AG10803 (cell line): ENCODE measurements at regions not wholly inside any gene's neighbourhood (a gene's known extent, or its start where the extent isn't known, plus 50 kb on each side); places are given as distances from the start of the nearest gene placed in this dataset.

ENCODE experiments used
- DNase-seq: peaks from one replicate; pipeline ENCODE4 v3.0.0; 2010; ENCODE audit warnings: low read depth
- H3K4me3 ChIP-seq: 2 replicates; pipeline ENCODE4 v1.5.1; 2011; ENCODE audit warnings: mild to moderate bottlenecking, low read length, control low read depth
- TF ChIP-seq, protein P1 (sequence below): conservative IDR thresholded peaks from 2 replicates; pipeline ENCODE4 v1.5.1; 2011; ENCODE audit warnings: mild to moderate bottlenecking, low read length, control low read depth, inconsistent platforms

DNA sequence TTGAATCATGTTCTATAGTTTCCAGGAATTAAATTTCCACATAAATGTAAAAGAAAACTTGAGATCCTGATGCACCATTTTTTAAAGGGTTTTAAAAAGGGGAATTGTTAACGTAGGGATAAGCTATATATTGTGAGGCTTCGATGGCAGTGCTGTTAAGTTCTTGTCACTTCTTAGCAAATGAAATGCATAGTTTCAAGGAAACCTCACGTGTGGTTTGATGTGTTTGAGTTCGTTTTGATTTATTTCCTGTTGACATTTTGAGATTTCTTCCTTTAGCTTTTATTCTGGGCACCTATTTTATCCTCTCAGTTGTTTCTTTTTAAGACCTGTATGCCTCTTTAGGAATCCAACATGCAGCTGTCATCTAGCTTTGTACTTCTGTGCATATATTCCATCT is 301.0 kb downstream of the DOCK8 start:
- TF ChIP-seq, protein P1, sequence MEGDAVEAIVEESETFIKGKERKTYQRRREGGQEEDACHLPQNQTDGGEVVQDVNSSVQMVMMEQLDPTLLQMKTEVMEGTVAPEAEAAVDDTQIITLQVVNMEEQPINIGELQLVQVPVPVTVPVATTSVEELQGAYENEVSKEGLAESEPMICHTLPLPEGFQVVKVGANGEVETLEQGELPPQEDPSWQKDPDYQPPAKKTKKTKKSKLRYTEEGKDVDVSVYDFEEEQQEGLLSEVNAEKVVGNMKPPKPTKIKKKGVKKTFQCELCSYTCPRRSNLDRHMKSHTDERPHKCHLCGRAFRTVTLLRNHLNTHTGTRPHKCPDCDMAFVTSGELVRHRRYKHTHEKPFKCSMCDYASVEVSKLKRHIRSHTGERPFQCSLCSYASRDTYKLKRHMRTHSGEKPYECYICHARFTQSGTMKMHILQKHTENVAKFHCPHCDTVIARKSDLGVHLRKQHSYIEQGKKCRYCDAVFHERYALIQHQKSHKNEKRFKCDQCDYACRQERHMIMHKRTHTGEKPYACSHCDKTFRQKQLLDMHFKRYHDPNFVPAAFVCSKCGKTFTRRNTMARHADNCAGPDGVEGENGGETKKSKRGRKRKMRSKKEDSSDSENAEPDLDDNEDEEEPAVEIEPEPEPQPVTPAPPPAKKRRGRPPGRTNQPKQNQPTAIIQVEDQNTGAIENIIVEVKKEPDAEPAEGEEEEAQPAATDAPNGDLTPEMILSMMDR: no peak
- H3K4me3 ChIP-seq: no peak overlapping the region
- DNase-seq: no peak

DNA sequence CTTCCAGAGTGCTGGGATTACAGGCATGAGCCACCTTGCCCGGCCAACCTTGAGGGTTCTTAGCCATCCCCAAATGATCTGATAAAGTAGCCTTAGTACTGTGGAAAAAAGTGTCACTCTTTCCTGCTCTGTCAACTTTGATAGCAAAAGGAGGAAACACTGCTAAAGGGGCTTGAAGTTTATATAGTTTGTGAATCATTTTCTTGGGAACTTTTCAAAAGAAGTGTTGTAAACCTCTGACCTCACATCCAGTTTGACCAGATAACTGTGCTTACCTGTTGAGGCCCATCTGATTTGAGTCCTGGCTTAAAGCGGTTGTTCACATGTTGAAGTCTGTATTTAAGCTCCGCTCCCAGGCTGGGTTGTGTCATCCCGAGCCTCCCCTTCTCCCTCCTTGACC is 303.3 kb downstream of the DOCK8 start:
- no peak overlapping the region for H3K4me3 ChIP-seq
- TF ChIP-seq, protein P1: no peak
- DNase-seq: no peak

DNA sequence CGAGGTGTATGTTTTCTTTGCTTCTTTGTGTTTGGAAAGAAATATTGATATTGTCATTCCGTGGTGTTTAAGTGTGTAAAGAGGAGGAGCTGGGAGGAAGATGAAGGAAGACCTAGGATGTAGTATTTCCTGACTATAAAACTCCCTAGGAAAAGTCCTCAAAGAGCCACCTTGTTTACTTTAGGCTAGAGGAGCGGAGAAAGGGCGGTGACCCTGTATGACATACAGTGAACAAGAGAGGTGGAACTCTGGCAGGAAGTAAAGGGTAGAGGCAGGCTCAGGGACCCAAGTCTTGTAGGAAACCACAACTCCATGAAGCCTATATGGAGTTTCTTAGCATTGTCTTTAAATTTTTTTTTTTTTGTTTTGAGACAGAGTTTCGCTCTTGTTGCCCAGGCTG is 303.9 kb downstream of the DOCK8 start:
- TF ChIP-seq, protein P1: no peak
- H3K4me3 ChIP-seq: no peak overlapping the region
- DNase-seq: no peak

DNA sequence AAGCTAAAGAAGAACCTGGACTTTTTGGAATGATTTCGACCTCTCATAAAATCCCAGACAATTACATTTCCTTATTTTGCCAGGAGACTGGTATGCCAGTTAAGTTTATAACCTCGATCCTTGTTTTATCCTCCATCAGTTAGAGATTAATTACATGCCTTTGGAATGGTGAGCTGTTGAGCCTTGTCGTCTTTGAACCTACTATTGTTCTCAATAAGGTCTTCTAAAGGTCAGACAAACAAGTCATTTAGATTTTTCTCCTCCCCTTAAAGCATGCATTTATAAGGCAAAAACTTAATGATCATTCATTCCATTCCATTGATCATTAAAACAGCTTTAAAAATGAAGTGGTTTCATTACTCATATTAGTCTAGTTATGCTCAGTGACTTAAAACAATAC is 304.9 kb downstream of the DOCK8 start:
- TF ChIP-seq, protein P1: no peak

DNA sequence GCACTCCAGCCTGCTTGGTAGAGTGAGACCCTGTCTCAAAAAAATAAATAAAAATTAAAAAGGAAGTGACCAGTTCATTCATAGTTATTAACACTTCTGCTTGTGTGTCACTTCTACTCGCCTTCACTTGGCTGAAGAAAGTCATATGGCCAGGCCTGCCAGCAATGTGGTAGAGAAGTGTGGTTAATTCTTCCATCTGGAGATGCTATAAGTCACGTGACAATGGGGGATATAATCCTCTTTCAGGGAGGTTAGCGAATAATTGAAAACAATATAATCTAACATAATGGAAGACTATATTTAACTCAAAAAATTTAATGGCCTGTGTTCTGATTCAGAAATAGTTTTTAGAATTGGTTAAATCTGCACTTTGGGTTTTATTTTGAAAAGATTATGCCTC is 305.6 kb downstream of the DOCK8 start:
- no peak for DNase-seq
- H3K4me3 ChIP-seq: no peak overlapping the region
- TF ChIP-seq, protein P1: no peak

More for the DNA sequence above, 304.9 kb downstream of the DOCK8 start:
- H3K4me3 ChIP-seq: no peak overlapping the region
- no peak for DNase-seq

DNA sequence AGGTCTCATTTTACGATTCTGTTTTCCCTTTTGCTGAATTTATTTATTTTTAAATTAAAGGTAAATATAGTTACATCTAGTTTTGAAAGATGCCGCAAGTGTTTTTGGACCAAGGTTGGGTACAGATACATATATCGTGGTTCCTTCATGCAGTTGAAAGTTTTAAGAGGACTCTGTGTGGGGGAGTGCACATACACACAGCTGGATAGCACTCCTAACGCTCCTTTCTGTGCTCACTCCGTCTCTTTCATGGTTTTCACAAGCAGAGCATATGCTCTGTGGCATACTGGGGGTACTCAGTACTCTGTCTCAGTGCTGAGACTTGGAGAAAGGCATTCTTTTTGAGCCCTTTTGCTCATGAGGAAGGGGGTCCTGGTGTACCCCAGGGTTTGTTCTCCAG is 307.5 kb downstream of the DOCK8 start:
- TF ChIP-seq, protein P1: no peak
- DNase-seq: no peak
- no peak overlapping the region for H3K4me3 ChIP-seq

DNA sequence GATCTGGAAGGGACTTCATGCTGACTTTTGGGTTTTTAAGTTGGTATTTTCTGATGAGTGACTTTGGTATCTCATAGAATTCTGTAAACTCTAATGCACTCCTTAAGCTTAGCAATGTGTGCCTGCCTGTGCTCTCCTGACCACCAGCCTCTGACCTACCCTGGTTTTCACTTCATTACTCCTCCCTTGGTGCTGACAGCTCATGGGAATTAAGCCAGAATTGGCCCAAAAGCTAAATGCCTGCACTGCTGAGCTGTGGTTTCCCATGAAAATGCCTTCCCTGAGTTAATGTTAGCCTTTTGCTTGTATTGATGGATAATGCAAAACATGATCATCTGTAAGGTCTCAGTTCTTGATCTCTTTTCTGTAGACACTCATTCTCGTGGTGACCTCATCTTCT is 308.0 kb downstream of the DOCK8 start:
- no peak for DNase-seq
- TF ChIP-seq, protein P1: no peak

More for the DNA sequence above, 308.0 kb downstream of the DOCK8 start:
- H3K4me3 ChIP-seq: no peak overlapping the region
